Activated T-cell treated with anti-CD3 and anti-CD28 coated beads for 48 hours (primary cell): ENCODE measurements at regions not wholly inside any gene's neighbourhood (a gene's known extent, or its start where the extent isn't known, plus 50 kb on each side); places are given as distances from the start of the nearest gene placed in this dataset.

ENCODE experiments used
- DNase-seq: peaks from one replicate; pipeline ENCODE4 v3.0.0-alpha.2; 2020; ENCODE audit warnings: low read depth

DNA sequence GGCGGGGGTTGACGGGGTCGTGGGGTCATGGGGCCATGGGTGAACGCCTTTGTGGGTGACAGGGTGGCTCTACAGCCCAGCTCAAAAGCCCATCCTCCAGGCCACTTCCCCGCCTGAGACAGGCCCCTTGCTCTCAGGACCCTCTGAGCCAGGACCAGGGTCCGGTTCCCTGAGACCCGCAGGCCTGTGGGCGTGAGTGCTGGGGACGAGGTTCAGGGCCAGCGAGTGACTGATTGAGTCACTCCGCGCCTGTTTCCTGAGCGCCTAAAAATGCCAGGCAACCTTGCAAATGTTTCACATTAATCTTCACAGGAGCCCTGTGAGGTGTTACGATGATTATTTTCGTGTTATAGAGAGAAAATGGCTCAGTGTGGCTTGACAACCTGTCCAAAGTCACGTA is 97.8 kb downstream of the ZNF674 start:
- DNase-seq: peak; percentile 29

DNA sequence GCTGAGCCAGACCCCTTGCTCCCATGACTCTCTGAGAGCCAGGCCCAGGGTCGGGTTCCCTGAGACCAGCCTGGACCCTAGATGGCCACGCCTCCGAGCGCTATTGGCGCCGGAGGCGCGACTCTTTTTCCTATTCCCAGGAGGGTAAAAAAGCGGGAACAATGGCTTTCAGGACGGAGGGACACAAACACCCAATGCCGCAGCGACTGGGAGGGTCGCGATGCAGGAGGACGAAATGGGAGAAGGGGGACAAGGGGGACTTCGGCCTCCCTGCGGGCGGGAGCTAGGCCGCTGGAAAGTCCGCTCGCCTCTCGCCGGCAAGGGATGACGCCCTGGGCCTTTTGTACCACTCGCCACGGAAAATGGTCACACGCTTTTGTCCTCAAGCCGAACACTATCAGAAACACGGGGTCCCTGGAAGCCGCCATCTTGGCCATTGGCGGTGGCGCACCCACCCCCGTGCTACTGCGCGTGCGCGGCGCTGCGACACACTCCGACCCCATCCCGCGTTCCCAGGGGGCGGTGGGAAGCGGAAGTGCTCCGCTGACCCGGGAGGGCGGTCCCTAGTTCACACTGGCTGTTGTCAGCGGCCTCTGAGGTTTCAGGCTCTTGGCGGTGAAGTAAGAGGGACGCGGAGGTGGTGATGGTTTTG is 98.4 kb downstream of the ZNF674 start:
- peak; percentile 83 for DNase-seq

DNA sequence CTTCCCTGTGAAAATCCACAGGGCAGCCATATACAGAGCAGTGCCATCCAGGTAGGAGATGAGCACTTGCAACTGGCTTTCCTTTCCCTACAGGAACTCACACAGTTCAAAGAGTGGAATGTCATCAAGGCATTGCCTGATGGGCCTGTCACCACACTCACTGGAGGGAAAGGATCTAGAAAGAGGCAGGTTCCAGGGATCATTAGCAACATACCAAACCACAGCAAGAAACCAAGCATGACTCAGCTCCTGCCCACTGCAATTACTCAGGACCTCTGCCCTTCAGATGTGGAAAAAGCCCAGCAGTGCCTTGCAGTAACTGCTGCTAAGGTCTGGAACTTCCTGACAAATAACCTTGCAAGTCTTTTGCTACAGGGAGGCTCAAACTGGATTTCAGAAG is 101.2 kb downstream of the ZNF674 start:
- DNase-seq: peak; percentile 2

DNA sequence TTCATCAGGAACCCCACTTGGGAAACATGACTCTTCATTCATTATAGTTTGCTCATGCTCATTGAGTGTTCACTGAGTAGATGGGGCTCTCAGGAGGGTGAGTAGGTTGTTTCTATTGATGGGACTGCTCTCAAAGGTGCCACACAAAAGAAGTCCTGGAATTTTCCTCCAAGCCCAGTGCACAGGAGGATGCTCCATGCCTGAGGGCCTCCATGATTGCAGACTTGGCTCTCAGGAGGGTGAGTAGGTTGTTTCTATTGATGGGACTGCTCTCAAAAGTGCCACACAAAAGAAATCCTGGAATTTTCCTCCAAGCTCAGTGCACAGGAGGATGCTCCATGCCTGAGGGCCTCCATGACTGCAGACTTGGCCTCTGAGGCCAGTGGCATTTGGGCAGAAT is 108.5 kb downstream of the ZNF674 start:
- DNase-seq: no peak

DNA sequence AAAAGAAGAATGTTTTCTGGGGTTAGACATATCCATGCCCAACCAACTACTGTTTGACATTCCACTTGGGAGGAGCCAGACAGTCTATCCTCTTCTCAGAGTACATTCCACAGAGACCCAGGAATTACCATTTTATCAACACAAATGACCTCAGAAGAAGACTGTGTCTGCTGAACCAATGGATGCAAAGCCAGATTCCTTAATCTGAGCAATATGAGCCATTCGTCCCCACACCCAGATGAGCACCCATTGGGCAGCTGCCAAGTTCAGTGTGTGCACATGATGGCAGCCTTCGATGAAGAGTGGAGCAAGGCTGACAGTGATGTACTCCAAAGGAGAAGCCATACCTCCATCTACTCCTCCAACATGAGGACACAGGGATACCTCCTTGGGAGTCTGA is 111.3 kb downstream of the ZNF674 start:
- no peak for DNase-seq

DNA sequence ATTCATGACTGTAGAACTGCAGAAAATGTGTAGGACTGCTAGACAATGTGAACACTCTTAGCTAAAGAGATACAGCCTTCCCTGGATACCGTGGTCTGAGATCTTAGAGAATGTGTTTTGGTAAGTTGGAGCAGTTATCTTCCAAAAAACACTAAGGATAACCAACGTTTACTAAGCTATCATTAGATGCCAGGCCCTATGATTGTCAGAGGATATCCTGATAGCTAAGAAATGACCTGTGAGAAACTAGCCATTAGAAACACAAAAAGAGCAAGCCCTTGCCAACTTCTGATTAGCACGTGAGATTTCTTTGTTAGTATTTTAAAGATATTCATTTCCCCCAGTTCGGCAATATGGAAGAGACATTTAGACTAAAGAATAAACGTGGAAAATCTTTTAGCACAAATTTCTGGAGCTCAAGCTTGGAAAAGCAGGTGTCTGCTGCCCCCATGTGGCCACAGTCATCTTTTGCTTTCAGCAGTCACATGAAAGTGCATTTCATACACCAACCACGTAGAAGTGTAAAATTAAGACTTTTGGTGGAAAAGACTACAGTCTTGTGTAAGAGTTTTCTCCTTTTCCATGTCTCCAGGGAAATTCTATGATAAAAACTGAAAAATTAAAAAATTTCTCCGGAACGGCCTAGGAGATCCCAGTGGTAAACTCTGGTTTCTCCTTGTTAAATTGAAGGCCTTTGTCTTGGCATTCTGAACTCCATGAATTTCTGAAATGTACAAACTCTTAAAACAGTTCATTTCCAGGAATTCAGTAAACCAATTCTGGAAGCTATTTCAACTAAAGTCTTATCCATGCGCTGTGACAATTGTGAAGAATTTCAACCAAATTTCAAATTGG is 136.4 kb downstream of the ZNF674 start:
- peak; percentile 37 for DNase-seq

DNA sequence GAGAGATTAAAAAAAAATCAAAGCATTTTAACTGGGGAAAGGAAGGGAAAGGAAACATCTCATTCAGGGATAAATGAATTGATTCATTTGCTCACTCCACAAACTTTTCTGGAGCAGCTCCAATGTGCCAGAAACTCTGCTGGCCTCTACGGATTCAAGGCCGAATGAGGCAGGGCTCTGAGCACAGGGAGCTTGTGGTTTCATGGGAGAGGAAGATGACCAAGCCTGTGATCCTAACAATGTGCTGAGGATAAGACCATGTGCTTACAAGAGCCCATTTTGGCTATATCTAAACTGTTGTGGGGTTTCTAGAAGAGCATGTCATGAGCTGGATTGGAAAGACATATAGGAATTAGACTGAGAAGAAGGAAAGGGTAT is 137.5 kb downstream of the ZNF674 start:
- DNase-seq: no peak

DNA sequence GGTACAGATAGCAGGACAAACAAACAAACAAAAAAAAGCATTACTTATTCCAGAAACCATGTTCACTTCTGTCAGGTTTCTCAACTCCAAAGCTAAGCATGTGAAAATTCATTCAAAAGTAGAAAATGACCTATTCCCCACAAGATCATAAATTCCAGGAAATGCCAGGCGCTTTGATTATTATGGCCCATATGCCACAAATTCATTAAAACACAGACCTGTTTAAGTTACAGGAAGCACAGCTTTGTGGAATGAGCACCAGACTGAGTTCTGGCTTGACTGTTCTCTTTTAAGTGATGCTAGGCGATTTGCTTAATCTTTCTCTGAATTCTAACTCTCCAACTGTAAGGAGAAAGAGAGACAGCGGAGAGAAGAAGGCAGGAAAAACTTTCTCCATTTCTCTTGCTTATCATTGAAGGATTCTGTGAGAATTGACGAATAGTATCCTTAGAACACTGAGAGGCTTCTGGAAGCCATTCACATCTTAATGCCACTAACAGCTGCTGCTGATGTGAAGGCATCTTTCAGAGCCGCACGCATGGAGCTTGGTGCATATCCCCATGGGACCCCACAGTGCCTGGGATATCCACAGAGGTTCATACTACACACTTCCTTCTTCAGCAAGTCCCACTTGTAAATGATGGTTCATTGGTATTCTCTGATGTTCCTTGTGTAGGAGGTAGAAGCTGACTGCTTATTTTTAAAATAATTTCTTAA is 138.0 kb downstream of the ZNF674 start:
- no peak for DNase-seq

DNA sequence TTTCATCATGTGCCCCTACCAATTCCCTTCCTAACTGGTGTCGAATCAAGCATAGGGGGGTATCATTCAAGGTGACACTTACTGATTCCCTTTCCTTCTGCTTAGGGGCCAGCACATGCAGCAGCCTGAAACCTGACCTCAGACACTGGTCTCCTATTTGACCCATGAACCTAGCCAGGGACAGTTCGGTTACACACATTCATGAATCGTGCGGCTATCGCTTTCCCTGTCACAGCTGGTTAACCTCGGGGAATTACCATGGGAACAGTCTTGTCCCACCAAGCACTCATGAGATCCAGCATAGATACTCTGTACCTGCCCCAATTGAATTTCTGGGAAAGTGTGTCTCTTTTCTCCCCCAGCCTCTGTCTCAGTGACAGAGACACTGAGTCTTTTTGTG is 140.4 kb downstream of the ZNF674 start:
- DNase-seq: no peak

DNA sequence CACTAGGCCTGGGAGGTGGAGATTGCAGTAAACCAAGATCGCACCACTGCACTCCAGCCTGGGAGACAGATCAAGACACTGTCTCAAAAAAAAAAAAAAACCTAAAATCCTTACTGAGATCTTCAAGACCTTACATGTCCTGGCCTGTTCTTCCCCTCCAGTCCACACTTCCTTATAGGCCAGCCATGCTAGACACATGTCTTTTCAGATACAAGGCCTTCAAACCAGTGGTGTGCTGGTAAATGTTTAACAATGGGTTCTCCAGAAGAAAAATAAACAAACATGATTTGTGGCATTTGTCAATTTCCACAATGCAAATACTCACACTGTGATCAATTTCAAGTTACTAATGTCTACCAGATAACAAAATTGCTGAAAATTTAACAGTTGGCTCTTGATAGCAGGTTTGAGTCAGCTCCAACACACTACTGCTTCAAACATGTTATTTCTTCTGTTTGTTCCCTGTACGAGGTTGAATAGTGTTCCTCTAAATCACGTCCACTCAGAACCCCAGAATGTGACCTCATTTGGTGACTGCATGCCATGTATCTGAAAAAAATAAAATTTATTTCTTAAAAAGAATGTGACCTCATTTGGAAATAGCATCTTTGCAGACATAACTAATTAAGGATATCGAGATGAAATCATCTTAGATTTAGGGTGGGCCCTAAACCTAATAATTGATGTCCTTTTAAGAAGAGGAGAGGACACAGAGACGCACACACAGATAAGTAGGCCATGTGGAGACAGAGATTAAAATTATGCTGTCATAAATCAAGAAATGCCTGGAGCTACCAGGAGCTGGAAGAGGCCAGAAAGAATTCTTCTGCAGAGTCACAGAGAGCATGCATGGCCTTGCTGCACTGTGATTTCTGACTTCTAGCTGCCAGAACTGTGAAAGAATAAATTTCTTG is 144.4 kb downstream of the ZNF674 start:
- DNase-seq: no peak

DNA sequence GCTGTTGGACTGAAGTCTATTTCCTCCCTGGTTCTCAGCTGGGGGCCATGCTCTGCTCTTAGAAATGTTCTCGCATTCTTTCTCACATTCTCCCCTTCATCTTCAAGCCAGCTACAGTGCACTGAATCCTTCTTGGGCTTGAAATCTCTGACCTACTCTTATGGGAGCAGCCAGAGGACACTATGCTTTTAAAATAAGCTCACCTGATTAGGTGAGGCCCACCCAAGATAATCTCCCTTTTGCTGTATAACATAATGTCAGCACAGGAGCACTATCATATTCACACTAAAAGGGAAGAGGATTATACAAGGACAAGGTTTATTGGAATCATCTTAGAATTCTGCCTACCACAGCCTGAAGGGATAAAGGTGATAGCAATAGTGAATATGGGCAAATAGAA is 146.3 kb downstream of the ZNF674 start:
- no peak for DNase-seq

DNA sequence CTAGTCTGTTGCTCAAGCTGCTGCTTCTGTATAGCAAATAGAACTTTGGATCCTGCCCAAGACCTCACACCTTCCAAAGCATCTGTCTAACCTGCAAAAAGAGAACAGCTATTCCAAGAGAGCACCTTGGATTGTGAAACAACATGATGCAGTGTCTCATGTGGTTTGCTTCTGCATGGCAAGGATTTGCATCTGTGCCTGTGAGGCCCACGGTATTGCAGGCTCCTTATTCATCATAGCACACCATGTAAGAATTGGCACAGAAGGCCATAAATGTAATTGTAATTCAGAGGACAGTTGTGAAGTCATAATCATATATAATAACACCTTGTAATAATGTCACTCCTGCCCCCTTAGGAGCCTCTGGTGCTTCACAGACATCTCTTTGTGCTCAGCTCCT is 147.1 kb downstream of the ZNF674 start:
- no peak for DNase-seq

DNA sequence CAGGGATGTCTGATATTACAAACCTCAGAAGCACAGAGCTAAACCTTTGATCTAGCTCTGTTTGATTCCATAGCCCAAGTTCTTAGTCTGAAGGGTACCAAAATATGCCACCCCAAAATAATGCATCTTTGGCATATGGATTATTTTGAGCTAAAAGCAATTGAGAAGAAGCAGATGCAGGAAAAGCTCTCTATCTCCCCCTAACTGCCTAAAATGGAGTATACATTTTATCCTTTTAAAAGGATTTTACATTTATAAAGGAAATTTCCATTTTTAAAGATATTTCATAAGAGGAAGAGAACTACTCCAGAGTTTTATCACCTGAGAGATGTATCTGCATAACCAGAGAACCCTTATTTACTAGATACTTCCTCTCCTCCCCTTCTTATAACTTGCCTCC is 158.7 kb downstream of the ZNF674 start:
- DNase-seq: no peak

DNA sequence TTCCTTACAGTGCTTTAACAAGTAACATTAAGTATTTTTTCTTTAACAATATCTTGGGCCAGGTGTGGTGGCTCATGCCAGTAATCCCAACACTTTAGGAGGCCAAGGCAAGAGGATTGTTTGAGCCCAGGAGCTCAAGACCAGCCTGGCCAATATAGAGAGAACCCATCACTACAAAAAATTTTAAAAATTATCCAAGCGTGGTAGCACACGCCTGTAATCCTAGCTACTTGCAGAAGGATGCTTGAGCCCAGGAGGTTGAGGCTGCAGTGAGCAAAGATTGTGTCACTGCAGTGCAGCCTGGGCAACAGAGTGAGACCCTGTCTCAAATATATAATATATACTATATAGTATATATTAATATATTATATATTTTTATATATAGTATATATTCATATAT is 162.2 kb downstream of the ZNF674 start:
- no peak for DNase-seq

DNA sequence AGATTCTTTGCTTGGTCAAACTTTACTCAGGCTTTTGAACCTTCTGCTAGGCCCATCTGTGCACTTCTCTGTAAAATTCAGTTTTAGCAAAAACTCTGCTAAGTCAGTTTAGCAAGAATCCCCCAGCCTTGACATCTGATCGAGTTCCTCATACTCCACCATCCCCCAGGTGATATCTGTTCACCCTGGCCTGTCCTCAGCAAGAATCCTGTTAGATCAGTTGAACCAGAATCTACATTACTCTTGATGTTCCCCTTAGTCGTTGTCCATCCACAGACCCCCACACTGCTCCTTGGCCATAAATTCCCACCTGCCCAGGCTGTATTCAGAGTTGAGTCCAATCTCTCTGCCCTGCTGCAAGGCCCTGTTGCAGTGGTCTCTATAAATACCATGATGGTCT is 162.6 kb downstream of the ZNF674 start:
- no peak for DNase-seq

DNA sequence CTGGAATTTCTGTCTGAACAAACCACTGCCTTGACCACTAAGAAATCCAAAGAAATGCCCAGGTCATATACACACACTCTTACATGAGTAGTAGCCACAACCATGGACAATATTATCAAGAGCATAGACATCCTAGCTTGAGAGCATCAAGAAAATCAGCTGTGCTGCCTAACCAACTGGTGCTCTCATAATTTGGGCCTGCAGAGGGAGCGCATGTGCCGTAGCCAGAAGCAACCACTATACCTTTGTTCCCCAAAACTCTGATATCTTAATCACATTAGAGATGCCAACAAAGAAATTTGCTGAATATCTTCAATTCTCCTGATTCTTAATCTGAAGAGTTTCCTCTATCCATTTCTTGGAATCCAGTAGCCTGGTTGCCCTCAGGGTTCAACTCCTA is 163.6 kb downstream of the ZNF674 start:
- no peak for DNase-seq

DNA sequence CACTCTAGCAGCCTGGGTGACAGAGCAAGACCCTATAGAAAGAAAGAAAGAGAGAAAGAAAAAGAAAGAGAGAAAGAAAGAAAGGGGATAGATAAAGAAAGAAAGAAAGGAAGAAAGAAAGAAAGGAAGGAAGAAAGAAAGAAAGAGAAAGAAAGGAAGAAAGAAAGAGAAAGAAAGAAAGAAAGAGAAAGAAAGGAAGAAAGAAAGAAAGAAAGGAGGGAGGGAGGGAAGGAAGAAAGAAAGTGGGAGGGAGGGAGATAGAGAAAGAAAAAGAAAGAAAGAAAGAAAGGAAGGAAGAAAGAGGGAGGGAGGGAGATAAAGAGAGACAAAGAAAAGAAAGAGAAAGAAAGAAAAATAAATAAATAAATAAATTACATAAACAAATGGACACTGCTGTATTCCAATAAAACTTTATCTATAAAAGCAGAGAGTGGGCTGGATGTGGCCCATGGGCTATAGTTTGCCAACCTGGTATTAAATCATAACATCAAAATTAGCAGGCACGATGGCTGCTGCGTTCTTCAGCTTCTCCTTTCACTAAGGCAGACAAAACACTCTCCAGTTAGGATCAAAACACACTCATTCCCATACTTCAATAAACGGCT is 165.0 kb downstream of the ZNF674 start:
- DNase-seq: no peak

DNA sequence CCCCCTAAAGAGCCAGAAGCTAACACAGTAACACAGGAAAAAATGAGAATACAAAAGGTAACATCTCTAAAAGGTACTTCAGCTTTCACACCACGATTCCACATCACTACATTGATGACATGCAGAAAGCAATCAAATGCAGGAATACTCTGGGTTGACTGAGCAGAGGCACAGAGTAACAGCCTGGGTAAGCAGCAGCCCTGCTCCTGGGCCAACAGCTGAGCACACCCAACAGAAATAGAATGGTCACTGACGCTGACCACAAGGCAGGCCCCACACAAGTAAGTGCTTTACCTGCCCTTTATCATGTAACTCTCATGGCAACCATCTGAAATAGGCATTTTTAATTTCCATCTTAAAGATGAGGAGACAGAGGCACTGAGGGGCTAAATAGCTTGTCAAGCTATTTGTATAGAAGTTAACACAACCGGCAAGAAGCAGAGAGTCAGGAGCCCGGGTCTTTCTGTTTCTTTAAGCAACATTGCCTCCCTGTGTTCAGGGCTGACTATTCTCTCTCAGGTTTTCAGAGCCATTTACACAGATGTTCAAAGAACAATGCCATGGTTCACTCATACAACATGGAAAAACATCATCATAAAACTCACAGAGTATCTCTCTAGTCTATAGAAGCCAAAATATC is 168.9 kb downstream of the ZNF674 start:
- no peak for DNase-seq

DNA sequence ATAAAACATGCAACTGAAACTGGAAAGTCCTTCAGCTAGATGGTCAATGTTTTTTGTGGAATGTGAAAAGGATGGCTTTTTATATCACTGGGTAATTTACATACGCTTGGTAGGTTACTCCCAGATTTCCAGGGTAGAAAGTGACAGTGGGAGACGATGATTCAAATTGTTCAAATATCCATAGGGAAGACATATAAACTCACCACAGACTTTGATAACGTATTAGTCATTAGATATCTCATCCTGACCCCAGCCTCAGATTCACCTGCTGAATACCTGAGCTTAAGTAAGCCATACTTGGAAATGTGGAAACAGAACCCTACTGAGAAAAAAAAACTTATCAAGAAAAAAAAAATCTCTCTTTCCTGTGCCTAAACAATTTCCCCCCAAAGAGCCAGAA is 169.4 kb downstream of the ZNF674 start:
- no peak for DNase-seq

DNA sequence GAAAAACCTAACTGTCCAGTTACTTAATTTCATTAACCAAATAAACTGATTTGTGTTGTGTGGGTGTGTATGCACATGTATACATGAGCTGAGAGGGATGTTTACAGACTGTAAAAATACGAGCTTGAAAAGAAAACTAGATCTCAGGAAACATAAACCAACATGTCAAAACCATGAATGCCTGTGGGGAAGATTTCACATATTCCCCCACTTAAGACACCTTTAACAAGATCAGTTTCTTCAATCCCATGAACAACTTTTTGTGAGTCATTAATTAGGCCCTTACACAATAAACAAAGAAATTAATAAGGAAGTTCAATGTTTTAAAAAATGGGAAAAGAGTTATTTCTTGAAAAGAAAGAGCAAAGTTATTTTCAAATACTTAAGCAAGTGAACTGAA is 170.8 kb downstream of the ZNF674 start:
- DNase-seq: no peak

DNA sequence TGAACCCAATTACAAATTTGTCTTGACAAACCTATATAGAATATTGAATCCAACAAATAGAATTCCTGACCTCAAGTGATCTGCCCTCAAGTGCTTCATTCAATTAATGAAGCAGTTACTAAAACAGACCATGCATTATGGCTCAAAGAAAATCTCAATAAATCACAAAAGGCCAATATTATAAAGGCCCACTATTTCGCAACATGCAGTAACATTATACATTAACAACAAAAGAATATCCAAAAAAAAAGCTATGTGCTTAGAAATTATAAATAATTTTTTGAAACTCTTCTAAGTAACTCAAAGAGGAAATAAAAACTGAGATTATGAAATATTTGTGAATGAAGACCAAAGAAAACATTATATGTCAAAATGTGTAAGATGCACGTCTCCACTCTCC is 177.7 kb downstream of the ZNF674 start:
- DNase-seq: no peak
